GM21576 (cell line): ENCODE measurements at regions not wholly inside any gene's neighbourhood (a gene's known extent, or its start where the extent isn't known, plus 50 kb on each side); places are given as distances from the start of the nearest gene placed in this dataset.

Source experiments
- ATAC-seq: cut with Tn5 transposase; IDR thresholded peaks from one replicate; pipeline ENCODE4 v1.9.1; 2021; ENCODE audit warnings: mild to moderate bottlenecking, moderate library complexity; ENCODE audit not compliant: unreplicated experiment

GRCh38 chr6:147752689-147753403, 244.4 kb downstream of the SAMD5 start:
- ATAC-seq, result no peak

GRCh38 chr6:147755999-147756398, 247.5 kb downstream of the SAMD5 start:
- ATAC-seq, result no peak

- no peak for ATAC-seq
Observed at GRCh38 chr6:147756891-147757290, 248.4 kb downstream of the SAMD5 start.

GRCh38 chr6:147757291-147757690, 248.8 kb downstream of the SAMD5 start:
- no peak for ATAC-seq

GRCh38 chr6:147758303-147758702, 249.8 kb downstream of the SAMD5 start:
- no peak for ATAC-seq

- ATAC-seq, result no peak
Observed at GRCh38 chr6:147759093-147759492, 250.6 kb downstream of the SAMD5 start.

GRCh38 chr6:147759536-147759935, 251.0 kb downstream of the SAMD5 start:
- ATAC-seq, result no peak

GRCh38 chr6:147765541-147765940, 257.1 kb downstream of the SAMD5 start:
- no peak for ATAC-seq

- no peak for ATAC-seq
Observed at GRCh38 chr6:147768969-147769368, 260.5 kb downstream of the SAMD5 start.

- ATAC-seq, result no peak
Observed at GRCh38 chr6:147769496-147770087, 261.1 kb downstream of the SAMD5 start.

- ATAC-seq, result no peak
Observed at GRCh38 chr6:147770221-147770620, 261.7 kb downstream of the SAMD5 start.

- no peak for ATAC-seq
Observed at GRCh38 chr6:147772724-147773123, 264.2 kb downstream of the SAMD5 start.

- no peak for ATAC-seq
Observed at GRCh38 chr6:147774856-147775255, 266.4 kb downstream of the SAMD5 start.

- no peak for ATAC-seq
Observed at GRCh38 chr6:147776631-147777213, 268.2 kb downstream of the SAMD5 start.

- no peak for ATAC-seq
Observed at GRCh38 chr6:147779624-147780023, 271.1 kb downstream of the SAMD5 start.

GRCh38 chr6:147782302-147782701, 273.8 kb downstream of the SAMD5 start:
- ATAC-seq, result no peak

- ATAC-seq, result no peak
Observed at GRCh38 chr6:147784371-147784770, 275.9 kb downstream of the SAMD5 start.

- no peak for ATAC-seq
Observed at GRCh38 chr6:147787417-147787816, 278.9 kb downstream of the SAMD5 start.

- no peak for ATAC-seq
Observed at GRCh38 chr6:147789430-147789947, 281.0 kb downstream of the SAMD5 start.

GRCh38 chr6:147793871-147794643, 285.6 kb downstream of the SAMD5 start:
- no peak for ATAC-seq

GRCh38 chr6:147802459-147802858, 294.0 kb downstream of the SAMD5 start:
- ATAC-seq, result no peak
